ENCODE measurements at regions not wholly inside any gene's neighbourhood (a gene's known extent, or its start where the extent isn't known, plus 50 kb on each side); places are given as distances from the start of the nearest gene placed in this dataset.
"Not testable (repeated sequence)": the region's sequence is repeated elsewhere in the genome, so short reads cannot be mapped to it uniquely, and the experiment has no call there.

DNA sequence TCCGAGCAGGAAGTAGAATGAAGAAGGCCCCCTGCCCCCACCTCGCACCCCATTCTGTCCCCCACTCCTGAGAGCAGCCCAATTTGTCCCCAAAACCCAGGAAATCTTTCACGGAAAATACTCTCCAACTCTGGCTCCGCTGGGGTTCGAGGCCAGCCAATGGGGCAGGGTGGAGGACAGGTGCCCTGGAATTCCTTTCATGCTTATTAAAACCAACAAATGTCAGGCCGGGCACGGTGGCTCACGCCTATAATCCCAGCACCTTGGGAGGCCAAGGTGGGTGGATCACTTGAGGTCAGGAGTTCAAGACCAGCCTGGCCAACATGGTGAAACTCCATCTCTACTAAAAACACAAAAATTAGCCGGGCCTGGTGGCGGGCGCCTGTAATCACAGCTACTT, 214.9 kb downstream of the TFCP2L1 start:
- TF ChIP-seq, protein P1, sequence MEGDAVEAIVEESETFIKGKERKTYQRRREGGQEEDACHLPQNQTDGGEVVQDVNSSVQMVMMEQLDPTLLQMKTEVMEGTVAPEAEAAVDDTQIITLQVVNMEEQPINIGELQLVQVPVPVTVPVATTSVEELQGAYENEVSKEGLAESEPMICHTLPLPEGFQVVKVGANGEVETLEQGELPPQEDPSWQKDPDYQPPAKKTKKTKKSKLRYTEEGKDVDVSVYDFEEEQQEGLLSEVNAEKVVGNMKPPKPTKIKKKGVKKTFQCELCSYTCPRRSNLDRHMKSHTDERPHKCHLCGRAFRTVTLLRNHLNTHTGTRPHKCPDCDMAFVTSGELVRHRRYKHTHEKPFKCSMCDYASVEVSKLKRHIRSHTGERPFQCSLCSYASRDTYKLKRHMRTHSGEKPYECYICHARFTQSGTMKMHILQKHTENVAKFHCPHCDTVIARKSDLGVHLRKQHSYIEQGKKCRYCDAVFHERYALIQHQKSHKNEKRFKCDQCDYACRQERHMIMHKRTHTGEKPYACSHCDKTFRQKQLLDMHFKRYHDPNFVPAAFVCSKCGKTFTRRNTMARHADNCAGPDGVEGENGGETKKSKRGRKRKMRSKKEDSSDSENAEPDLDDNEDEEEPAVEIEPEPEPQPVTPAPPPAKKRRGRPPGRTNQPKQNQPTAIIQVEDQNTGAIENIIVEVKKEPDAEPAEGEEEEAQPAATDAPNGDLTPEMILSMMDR (IDR thresholded peaks at IDR 0.05) = not testable (repeated sequence)
- TF ChIP-seq POLR2A (IDR thresholded peaks at IDR 0.05) = not testable (repeated sequence)
